ENCODE measurements at regions not wholly inside any gene's neighbourhood (a gene's known extent, or its start where the extent isn't known, plus 50 kb on each side); places are given as distances from the start of the nearest gene placed in this dataset.

DNA sequence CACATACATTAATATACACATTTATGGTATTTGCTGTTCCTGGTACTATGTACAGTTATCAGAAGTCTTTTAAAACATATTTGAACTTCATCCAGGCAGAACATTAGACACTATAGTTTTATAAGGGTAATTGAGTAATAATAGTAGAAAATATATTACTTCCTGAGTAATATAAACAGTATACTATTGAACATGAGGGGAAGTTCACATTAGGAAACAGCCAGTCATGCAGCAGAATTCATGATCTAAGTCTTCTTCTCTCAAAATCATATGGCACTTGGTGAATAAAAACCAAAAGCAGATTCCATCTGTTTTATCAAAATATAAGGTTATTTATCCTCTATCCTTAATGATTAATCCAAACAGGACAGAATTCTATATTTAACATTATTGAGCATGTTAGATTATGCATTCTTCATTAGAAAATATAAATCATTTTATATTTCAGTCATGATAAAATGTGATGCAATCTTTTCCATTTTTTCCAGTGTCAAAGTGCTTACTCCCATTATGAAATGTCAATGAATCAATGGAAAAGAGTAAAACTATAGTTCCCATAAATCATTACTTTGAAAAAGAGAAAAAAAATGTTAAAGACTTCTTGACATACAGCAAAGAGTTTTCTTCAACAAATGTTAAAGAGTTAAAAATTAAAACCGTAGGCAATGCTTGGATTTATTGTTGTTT, 584.3 kb upstream of the TUSC1 start:
- H3K4me3 ChIP-seq (ENCODE audit: low read length): no peak overlapping the region
- whole genome bisulfite sequencing: 77% methylated on average over 1 of the region's 1 CpG
- H3K4me1 ChIP-seq (ENCODE audit: control insufficient read depth, insufficient read depth, low read length): no peaks in the 10 kb centered on the region
- ATAC-seq (no peak), DNase-seq (no peak)
- intact Hi-C loops (cut with DNase I): no loop called here
- H3K27me3 ChIP-seq (ENCODE audit: control insufficient read depth, insufficient read depth): no peaks in the 10 kb centered on the region
- no peaks in the 10 kb centered on the region for H3K9me3 ChIP-seq (ENCODE audit: control insufficient read depth, low read length)
- H3K27ac ChIP-seq (ENCODE audit: low read length): no peak overlapping the region

- H3K27ac ChIP-seq (ENCODE audit: low read length): no peak overlapping the region
- no peak for DNase-seq
- no peak for ATAC-seq
- no peak overlapping the region for H3K4me3 ChIP-seq (ENCODE audit: low read length)
- no peaks in the 10 kb centered on the region for H3K9me3 ChIP-seq (ENCODE audit: control insufficient read depth, low read length)
- no peaks in the 10 kb centered on the region for H3K4me1 ChIP-seq (ENCODE audit: control insufficient read depth, insufficient read depth, low read length)
- intact Hi-C loops (cut with DNase I): no loop called here
- WGBS: 44% methylated on average over 3 of the region's 3 CpGs
- H3K27me3 ChIP-seq (ENCODE audit: control insufficient read depth, insufficient read depth): no peaks in the 10 kb centered on the region
Measured at GRCh38 chr9:26261503-26262330, 583.5 kb upstream of the TUSC1 start.

GRCh38 chr9:26260238-26260637, 582.0 kb upstream of the TUSC1 start:
- Histone ChIP-seq H3K27ac (ENCODE audit: low read length) (no peak overlapping the region), H3K4me1 (ENCODE audit: control insufficient read depth, insufficient read depth, low read length) (no peaks in the 10 kb centered on the region), H3K9me3 (ENCODE audit: control insufficient read depth, low read length) (no peaks in the 10 kb centered on the region), H3K4me3 (ENCODE audit: low read length) (no peak overlapping the region), H3K27me3 (ENCODE audit: control insufficient read depth, insufficient read depth) (no peaks in the 10 kb centered on the region)
- intact Hi-C loops (cut with DNase I): no loop called here
- DNase-seq (no peak), ATAC-seq (no peak)
- 48% methylated on average over 3 of the region's 3 CpGs for WGBS

DNA sequence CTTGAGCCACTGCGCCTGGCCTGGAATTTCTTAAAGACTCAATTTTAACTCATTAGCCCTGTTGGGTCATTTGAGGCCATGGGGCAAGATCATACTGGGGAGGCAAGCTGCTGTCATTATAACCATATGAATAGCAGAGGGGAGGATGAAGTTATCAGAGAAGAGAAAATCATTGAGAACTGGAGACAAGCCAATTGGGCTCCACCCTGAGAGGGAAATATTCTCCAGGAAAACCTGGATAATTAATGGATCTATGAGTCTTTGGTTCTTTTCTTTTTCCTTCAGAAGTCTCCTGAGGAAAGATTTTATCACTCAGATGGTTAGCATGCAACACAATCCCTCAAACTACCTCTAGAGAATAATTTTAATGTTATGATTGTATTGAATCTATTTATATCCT, 569.6 kb upstream of the TUSC1 start:
- intact Hi-C loops (cut with DNase I): no loop called here
- no peaks in the 10 kb centered on the region for H3K4me1 ChIP-seq (ENCODE audit: control insufficient read depth, insufficient read depth, low read length)
- no peak overlapping the region for H3K27ac ChIP-seq (ENCODE audit: low read length)
- no peak overlapping the region for H3K4me3 ChIP-seq (ENCODE audit: low read length)
- no peaks in the 10 kb centered on the region for H3K9me3 ChIP-seq (ENCODE audit: control insufficient read depth, low read length)
- 88% methylated on average over 1 of the region's 1 CpG for WGBS
- no peak for DNase-seq
- no peak for ATAC-seq
- no peaks in the 10 kb centered on the region for H3K27me3 ChIP-seq (ENCODE audit: control insufficient read depth, insufficient read depth)

GRCh38 chr9:26244661-26245451, 566.6 kb upstream of the TUSC1 start:
- H3K4me1 ChIP-seq (ENCODE audit: control insufficient read depth, insufficient read depth, low read length): no peaks in the 10 kb centered on the region
- no peaks in the 10 kb centered on the region for H3K9me3 ChIP-seq (ENCODE audit: control insufficient read depth, low read length)
- no peak for ATAC-seq
- intact Hi-C loops (cut with DNase I): no loop called here
- H3K27ac ChIP-seq (ENCODE audit: low read length): no peak overlapping the region
- DNase-seq: no peak
- no peaks in the 10 kb centered on the region for H3K27me3 ChIP-seq (ENCODE audit: control insufficient read depth, insufficient read depth)
- H3K4me3 ChIP-seq (ENCODE audit: low read length): no peak overlapping the region
- WGBS: 88% methylated on average over 1 of the region's 1 CpG

GRCh38 chr9:26243726-26244125, 565.5 kb upstream of the TUSC1 start:
- intact Hi-C loops (cut with DNase I): no loop called here
- 79% methylated on average over 4 of the region's 4 CpGs for WGBS
- DNase-seq: no peak
- Histone ChIP-seq H3K4me3 (ENCODE audit: low read length) (no peak overlapping the region), H3K27me3 (ENCODE audit: control insufficient read depth, insufficient read depth) (no peaks in the 10 kb centered on the region), H3K4me1 (ENCODE audit: control insufficient read depth, insufficient read depth, low read length) (no peaks in the 10 kb centered on the region), H3K9me3 (ENCODE audit: control insufficient read depth, low read length) (no peaks in the 10 kb centered on the region), H3K27ac (ENCODE audit: low read length) (no peak overlapping the region)
- ATAC-seq: no peak

GRCh38 chr9:26243029-26243697, 564.9 kb upstream of the TUSC1 start:
- no peaks in the 10 kb centered on the region for H3K9me3 ChIP-seq (ENCODE audit: control insufficient read depth, low read length)
- 80% methylated on average over 4 of the region's 4 CpGs for WGBS
- no peak for DNase-seq
- no peak overlapping the region for H3K4me3 ChIP-seq (ENCODE audit: low read length)
- no peaks in the 10 kb centered on the region for H3K4me1 ChIP-seq (ENCODE audit: control insufficient read depth, insufficient read depth, low read length)
- H3K27me3 ChIP-seq (ENCODE audit: control insufficient read depth, insufficient read depth): no peaks in the 10 kb centered on the region
- no peak overlapping the region for H3K27ac ChIP-seq (ENCODE audit: low read length)
- ATAC-seq: no peak
- intact Hi-C loops (cut with DNase I): no loop called here

- intact Hi-C loops (cut with DNase I): loop anchor here in 1 of 4 donors (1.0 kb wide), 1 partner anchor 11 kb away; no protein-coding TSS in a partner anchor
- DNase-seq (no peak), ATAC-seq (no peak)
- WGBS: 61% methylated on average over 2 of the region's 2 CpGs
- Histone ChIP-seq H3K9me3 (ENCODE audit: control insufficient read depth, low read length) (no peaks in the 10 kb centered on the region), H3K27me3 (ENCODE audit: control insufficient read depth, insufficient read depth) (no peaks in the 10 kb centered on the region), H3K4me1 (ENCODE audit: control insufficient read depth, insufficient read depth, low read length) (no peaks in the 10 kb centered on the region), H3K4me3 (ENCODE audit: low read length) (no peak overlapping the region), H3K27ac (ENCODE audit: low read length) (no peak overlapping the region)
Measured at GRCh38 chr9:26240020-26240419, 561.8 kb upstream of the TUSC1 start.

DNA sequence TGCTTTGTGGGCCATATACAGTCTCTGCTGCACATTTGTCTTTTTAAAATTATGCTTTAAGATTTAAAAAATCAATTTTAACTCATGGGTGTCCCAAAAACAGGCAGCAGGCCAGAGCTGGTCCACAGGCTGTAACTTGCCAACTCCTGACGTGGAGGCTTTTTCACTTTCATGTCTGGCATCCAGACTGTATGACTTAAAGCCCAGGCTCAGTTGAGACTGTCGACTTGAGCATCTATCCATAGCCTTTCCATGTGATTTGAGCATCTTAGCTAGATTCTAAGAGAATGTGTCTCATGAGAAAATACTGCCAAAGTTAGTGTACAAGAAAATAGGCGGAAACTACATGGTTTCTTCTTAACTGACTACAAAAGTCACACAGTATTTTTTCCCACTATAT, 559.0 kb upstream of the TUSC1 start:
- 45% methylated on average over 3 of the region's 3 CpGs for WGBS
- intact Hi-C loops (cut with DNase I): no loop called here

GRCh38 chr9:26234865-26235264, 556.6 kb upstream of the TUSC1 start:
- Histone ChIP-seq H3K27ac (ENCODE audit: low read length) (no peak overlapping the region), H3K9me3 (ENCODE audit: control insufficient read depth, low read length) (no peaks in the 10 kb centered on the region), H3K27me3 (ENCODE audit: control insufficient read depth, insufficient read depth) (no peaks in the 10 kb centered on the region), H3K4me1 (ENCODE audit: control insufficient read depth, insufficient read depth, low read length) (no peaks in the 10 kb centered on the region), H3K4me3 (ENCODE audit: low read length) (no peak overlapping the region)
- ATAC-seq: no peak
- DNase-seq: no peak
- WGBS: 74% methylated on average over 2 of the region's 2 CpGs
- intact Hi-C loops (cut with DNase I): no loop called here

More for the DNA sequence above, 559.0 kb upstream of the TUSC1 start:
- ATAC-seq: no peak
- H3K27me3 ChIP-seq (ENCODE audit: control insufficient read depth, insufficient read depth): no peaks in the 10 kb centered on the region
- H3K4me1 ChIP-seq (ENCODE audit: control insufficient read depth, insufficient read depth, low read length): no peaks in the 10 kb centered on the region
- no peaks in the 10 kb centered on the region for H3K9me3 ChIP-seq (ENCODE audit: control insufficient read depth, low read length)
- H3K27ac ChIP-seq (ENCODE audit: low read length): no peak overlapping the region
- DNase-seq: no peak
- no peak overlapping the region for H3K4me3 ChIP-seq (ENCODE audit: low read length)
